HG02970 (cell line): ENCODE measurements at regions not wholly inside any gene's neighbourhood (a gene's known extent, or its start where the extent isn't known, plus 50 kb on each side); places are given as distances from the start of the nearest gene placed in this dataset.
A peak's percentile ranks its signal among the peaks of the same experiment; 100 is the strongest.

Source experiments
- ATAC-seq: cut with Tn5 transposase; IDR thresholded peaks from one replicate; pipeline ENCODE4 v1.9.1; 2021; ENCODE audit warnings: mild to moderate bottlenecking, moderate library complexity, moderate number of reproducible peaks; ENCODE audit not compliant: unreplicated experiment, low FRiP score

DNA sequence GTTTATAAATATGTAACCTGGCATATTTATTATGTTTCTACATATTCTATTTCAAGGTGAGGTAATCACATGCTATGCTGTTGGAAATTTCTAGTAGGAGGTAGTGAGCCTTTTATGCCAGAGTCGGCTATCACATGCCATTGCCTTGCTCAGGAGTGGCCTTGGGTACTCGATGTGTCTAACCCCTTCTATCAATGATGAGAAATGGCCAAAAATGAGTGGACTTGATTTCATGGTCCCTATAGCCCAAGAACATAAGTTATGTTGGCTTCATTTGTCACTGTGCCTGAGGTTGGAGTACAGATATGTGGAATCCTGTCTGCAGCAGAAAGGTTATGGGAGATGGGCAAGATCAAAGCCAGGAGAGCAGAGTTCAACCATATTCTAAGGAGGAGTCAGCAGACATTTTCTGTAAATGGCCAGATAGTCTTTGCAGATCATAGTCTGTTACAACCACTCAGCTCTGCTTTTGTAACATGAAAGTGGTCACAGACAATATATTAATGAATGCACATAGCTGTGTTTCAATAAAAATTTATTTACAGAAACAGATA is 554.4 kb downstream of the PDCD6IP start:
- no peak for ATAC-seq

DNA sequence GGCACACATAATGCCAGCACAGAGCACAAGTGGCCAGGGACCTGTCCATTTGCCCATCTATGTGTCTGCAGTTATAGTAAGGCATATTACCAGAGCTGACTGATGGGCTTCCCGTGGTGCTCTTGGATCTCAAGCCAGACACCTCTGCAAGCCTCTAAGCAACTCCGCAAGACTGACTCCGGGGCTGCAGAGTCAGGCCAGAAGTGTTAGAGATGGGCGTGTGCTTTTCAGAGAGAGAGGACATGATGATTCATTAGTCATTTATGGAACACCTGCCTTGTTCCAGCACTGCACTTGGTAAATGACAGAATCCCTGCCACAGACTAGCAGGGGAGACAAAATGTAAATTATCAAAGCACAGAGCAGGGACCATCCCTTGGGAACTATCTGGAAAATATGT is 559.0 kb downstream of the PDCD6IP start:
- ATAC-seq: no peak

- no peak for ATAC-seq
Observed at GRCh38 chr3:34359064-34359463, 560.6 kb downstream of the PDCD6IP start.

DNA sequence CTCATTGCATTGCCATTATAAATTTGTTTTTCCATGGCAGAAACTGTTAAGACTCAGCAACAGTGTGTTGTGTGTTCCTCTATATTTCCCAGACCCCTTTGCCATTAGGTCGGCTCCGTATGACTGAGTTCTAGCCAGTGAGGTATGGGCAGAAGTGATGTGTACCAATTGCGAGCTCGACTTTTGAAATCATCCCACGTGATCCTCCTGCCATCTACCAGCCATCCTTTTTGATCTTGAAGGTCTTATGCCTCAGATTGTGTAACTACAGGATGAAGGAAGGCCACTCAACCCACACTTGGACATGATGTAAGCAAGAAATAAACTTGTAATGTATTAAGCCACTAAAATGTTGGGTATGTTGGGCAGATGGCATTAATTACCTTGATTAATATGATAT is 562.3 kb downstream of the PDCD6IP start:
- no peak for ATAC-seq

DNA sequence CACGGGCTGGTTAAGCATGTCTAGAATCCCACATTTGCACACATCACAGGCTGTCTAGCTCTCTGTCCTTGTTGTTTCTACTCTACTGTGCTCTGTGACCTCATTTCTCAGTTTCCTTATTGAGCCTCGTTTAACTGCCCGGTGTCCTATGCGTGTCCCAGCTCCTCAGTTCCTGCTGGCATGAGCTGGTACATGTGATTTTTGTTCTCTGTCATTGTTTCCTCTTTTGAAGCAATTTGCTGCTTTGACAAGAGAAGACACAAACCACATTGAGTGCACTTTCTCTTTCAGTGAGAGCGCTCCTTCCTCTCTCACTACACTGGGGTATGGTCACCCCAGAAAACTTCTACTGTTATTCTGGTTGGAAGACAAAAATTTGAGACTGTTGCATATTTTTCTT is 563.5 kb downstream of the PDCD6IP start:
- peak; percentile 76 for ATAC-seq

DNA sequence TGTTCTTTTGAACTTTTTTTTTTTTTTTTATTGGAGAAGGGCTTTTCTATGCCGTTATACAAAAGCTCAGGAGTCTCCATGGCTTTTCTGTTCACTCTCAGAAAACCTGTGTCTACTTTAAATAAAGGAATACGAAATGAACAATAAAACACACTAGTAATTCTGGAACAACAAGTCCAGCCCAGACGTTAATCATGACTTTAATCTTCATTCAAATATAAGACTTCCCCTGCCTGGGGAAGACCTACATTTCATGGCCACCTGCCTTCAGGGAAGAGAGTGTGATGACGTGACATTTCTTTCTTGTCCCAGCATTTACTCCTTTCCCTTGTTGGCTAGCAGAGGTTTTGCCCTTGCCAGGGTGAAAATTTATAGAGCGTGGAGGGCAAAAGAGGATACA is 564.5 kb downstream of the PDCD6IP start:
- no peak for ATAC-seq

DNA sequence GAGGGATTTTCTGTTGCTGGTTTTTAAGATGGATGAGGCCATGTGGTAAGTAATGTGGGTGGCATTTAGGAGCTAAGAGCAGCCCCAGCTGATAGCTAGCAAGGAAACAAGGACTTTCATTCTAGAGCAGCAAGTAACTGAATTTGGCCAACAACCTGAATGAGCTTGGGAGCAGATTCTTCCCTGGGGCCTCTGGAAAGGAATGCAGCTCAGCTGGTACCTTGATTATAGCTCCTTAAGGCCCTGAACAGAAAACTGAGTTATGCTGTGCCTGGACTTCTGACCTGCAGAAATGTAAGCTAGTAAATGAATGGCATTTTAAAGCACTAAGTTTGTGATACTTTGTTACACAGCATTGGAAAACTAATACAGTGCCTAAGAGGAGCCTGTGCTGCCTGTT is 565.5 kb downstream of the PDCD6IP start:
- no peak for ATAC-seq

GRCh38 chr3:34364335-34364734 is 565.9 kb downstream of the PDCD6IP start:
- ATAC-seq: no peak

DNA sequence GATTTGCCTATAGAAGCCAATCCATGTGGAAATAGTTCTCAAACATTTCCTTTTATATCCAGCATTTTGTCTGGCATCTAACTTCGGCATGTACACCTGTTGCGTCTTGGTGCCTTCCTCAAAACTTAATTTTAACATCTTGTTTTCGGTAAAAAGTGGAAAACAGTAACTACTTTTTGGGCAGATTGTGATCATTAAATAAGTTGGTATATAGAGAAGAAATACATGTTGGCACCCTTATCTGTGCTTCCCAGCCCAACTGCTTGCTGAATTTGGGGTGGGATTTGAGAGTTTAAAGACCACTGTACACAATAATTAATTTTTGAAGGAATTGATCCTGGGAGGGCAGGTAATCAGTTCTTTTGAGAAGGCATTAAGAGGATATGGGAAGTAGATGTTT is 566.8 kb downstream of the PDCD6IP start:
- ATAC-seq: no peak

- ATAC-seq: no peak
Observed at GRCh38 chr3:34365771-34366170, 567.3 kb downstream of the PDCD6IP start.

- ATAC-seq: no peak
Observed at GRCh38 chr3:34367521-34367920, 569.1 kb downstream of the PDCD6IP start.

GRCh38 chr3:34374521-34374920 is 576.1 kb downstream of the PDCD6IP start:
- ATAC-seq: no peak

DNA sequence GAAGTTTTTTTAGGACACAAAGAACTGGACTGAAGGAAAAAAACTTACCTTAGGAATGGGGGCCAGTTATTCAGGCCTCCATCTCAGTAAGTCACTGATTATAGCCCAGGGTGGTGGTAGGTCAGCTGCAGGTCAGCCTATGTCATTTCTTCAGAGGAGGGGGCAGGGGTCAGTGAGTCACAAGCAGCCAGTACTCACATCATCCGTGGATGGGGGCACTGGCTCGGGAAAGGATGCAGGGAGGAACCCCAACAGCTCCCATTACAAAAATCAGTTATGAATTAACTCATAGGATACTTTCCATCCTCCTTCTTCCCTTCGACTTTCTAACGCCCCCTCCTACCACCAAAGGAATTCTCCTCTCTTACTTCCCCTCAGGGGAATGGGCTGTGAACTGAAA is 578.3 kb downstream of the PDCD6IP start:
- ATAC-seq: no peak

DNA sequence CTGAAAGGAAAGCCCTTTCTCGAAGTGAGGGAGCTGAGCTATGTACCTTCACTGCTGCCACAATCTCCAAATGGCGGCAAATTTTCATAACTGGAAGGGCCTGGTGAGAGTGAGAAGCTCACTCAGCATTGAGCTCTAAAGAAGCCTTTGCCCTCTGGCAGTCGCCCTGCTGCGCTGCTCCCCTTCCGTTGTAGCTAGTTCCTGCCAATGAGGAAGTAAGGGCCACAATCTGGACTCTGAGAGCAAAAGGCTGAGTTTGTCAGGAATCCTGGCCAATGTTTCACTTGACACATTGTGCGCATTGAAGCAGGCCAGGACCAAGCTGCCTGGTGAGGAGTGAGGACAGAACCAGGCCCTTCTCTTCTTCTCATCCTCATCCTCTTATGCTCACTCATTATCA is 579.5 kb downstream of the PDCD6IP start:
- no peak for ATAC-seq

GRCh38 chr3:34381243-34381642 is 582.8 kb downstream of the PDCD6IP start:
- ATAC-seq: no peak

- ATAC-seq: no peak
Observed at GRCh38 chr3:34382859-34383258, 584.4 kb downstream of the PDCD6IP start.

DNA sequence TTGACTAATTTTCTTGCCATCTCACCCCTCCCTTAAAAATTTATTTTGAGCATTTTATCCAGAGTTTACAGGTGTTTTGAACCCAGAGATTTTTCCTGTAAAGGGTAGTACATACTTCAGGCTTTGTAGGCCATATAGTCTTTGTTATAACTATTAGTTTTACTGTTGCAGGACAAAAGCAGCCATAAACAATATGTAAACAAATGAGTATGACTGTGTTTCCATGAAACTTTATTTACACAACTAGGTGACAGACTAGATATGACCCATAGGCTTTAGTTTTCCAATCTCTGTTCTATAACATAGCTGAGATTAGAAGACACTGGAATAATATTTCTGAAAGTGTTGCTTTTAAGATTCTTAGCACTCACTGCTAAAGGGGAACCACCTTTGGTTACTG is 587.9 kb downstream of the PDCD6IP start:
- ATAC-seq: no peak

- ATAC-seq: no peak
Observed at GRCh38 chr3:34387826-34388564, 589.6 kb downstream of the PDCD6IP start.

- no peak for ATAC-seq
Observed at GRCh38 chr3:34388830-34389229, 590.4 kb downstream of the PDCD6IP start.

DNA sequence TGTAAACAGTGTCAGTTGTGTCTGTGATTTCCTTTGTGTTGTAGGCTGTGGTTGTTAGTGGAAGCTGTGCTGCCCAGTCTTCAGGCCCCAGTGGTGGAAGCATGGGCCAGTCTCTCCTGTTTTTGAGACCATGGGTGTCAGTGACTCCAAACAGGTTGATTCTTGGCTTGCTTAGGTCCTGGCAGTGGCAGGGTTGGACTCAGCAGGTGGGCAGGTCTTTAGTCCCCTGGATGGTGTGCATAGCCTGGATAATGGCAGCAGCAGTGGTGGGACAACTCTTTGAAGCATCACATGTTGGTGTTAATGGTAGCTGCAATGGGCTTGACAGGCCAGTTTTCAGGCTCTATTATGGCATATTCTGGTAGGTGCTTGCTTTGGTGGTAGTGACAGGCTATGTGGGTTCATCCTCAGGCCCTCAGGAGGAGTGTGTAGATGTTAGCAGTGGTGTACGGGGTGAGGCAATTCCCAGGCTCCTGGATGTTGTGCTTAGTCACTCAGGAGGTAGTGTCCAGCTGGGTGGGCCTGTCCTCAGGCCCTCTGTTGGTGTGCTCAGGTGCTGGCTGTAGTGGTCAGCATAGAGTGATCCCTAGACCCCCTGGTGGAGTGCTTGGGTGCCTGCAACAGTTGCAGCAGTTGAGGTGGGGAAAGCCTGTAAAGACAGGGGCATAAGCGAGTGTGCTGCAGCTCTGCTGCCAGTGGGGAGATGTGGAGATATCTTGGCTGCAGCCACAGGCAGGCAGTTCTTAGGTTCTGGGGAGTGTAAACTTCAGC is 596.7 kb downstream of the PDCD6IP start:
- ATAC-seq: no peak

GRCh38 chr3:34396288-34396687 is 597.9 kb downstream of the PDCD6IP start:
- no peak for ATAC-seq

DNA sequence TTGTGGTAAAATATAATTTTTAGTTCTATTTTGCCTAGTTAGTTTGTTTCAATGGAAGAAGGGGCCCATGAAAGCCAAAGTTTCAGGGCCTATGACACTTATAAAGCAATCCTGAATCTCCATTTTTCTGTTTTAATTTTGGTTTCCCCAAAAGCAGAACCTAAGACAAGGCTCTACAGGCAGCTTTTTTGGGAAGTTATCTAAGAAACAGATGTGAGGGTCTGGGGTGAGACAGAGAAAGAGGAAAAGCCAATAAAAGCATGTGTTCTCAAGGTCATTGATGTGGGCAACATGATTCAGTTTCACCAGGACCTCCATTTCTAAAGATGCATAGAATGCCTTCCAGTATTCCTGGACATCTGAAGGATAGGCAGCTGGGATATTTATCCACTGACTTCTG is 598.5 kb downstream of the PDCD6IP start:
- no peak for ATAC-seq
